Prostate gland (tissue), 2 donors: ENCODE measurements at regions not wholly inside any gene's neighbourhood (a gene's known extent, or its start where the extent isn't known, plus 50 kb on each side); places are given as distances from the start of the nearest gene placed in this dataset.

Experiments used
- POLR2A ChIP-seq: fragments of 450-650 bp; IDR thresholded peaks from one replicate; pipeline ENCODE4 v1.6.1; 2016; ENCODE audit warnings: antibody characterized with exemption, mild to moderate bottlenecking
- POLR2AphosphoS5 ChIP-seq: sonication (generic); formaldehyde crosslinking; IDR thresholded peaks from one replicate; pipeline ENCODE4 v1.6.1; 2017; ENCODE audit warnings: antibody characterized with exemption
- TF ChIP-seq, protein P1 (sequence below), 4 experiments: fragments of 200-600 bp in 2 of 4; fragments of 450-650 bp in 2 of 4; sonication (generic) in 2 of 4; IDR thresholded peaks; 1 replicate in 3 of 4; 2 replicates in 1 of 4; pipeline ENCODE4 v1.5.1; 2016 to 2019; ENCODE audit warnings: antibody characterized with exemption in 4 of 4, mild to moderate bottlenecking in 2 of 4, moderate library complexity in 2 of 4

DNA sequence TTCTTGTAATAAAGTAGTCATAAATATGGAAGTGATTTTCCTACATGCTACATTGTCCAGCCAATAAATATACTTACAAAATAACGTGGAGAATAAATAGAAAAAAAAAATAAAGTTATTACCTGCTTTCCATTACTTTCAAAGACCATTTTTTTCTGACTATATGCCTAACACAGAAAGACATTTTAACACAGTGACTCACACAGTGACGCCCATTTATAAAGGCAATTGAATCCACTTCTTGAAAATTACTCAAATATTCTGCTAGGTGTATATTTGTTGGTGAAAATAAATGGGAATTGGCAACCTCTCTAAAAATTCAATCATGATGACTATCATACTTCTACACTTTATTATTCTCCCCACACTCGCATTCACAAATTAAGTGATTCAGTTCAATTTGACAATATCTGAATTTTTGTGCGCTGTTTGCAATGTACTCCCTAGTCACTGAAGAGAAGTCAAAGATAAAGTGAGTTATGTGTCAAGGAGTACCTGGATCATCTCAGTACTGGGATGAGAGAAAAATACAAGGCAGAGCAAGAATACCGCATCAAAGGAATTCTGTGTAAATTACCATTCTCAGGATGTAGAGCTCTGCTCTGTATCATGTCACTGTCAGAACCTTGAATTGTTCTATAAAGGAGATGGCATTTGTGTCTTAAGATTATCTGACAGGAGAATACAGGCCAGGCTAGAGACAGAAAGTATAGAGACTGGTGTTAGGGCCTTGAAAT lies 642.7 kb downstream of the IPMK start:
- TF ChIP-seq POLR2AphosphoS5 (no peak), POLR2A (no peak)
- TF ChIP-seq, protein P1, sequence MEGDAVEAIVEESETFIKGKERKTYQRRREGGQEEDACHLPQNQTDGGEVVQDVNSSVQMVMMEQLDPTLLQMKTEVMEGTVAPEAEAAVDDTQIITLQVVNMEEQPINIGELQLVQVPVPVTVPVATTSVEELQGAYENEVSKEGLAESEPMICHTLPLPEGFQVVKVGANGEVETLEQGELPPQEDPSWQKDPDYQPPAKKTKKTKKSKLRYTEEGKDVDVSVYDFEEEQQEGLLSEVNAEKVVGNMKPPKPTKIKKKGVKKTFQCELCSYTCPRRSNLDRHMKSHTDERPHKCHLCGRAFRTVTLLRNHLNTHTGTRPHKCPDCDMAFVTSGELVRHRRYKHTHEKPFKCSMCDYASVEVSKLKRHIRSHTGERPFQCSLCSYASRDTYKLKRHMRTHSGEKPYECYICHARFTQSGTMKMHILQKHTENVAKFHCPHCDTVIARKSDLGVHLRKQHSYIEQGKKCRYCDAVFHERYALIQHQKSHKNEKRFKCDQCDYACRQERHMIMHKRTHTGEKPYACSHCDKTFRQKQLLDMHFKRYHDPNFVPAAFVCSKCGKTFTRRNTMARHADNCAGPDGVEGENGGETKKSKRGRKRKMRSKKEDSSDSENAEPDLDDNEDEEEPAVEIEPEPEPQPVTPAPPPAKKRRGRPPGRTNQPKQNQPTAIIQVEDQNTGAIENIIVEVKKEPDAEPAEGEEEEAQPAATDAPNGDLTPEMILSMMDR (IDR thresholded peaks at IDR 0.05), result no peak
